HG03159 (cell line): ENCODE measurements at regions not wholly inside any gene's neighbourhood (a gene's known extent, or its start where the extent isn't known, plus 50 kb on each side); places are given as distances from the start of the nearest gene placed in this dataset.
"Not testable (repeated sequence)": the region's sequence is repeated elsewhere in the genome, so short reads cannot be mapped to it uniquely, and the experiment has no call there.

Experiments
- ATAC-seq: cut with Tn5 transposase; IDR thresholded peaks from one replicate; pipeline ENCODE4 v1.9.1; 2021; ENCODE audit warnings: mild to moderate bottlenecking, moderate library complexity; ENCODE audit not compliant: unreplicated experiment

GRCh38 chr6:20263059-20263458 lies 50.8 kb upstream of the MBOAT1 start:
- no peak for ATAC-seq

DNA sequence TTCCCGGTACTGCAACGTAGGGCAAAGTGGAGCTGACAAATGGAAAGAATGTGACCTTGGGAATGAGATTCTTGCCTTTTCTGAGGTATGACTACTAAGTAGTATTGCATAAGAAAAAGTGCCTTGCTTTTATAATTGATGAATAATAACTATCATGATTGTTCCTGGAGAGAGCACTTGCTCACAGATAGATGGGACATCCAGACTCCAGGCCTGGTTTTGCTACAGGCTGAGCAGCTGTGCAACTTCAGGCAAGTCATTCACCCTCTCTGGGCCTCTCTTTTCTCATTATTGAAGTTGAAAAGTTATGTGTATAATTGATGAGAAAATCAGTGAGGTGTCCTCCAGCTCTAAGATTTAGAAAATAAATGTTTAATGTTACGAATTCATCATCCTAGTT lies 53.6 kb upstream of the MBOAT1 start:
- ATAC-seq, result no peak

DNA sequence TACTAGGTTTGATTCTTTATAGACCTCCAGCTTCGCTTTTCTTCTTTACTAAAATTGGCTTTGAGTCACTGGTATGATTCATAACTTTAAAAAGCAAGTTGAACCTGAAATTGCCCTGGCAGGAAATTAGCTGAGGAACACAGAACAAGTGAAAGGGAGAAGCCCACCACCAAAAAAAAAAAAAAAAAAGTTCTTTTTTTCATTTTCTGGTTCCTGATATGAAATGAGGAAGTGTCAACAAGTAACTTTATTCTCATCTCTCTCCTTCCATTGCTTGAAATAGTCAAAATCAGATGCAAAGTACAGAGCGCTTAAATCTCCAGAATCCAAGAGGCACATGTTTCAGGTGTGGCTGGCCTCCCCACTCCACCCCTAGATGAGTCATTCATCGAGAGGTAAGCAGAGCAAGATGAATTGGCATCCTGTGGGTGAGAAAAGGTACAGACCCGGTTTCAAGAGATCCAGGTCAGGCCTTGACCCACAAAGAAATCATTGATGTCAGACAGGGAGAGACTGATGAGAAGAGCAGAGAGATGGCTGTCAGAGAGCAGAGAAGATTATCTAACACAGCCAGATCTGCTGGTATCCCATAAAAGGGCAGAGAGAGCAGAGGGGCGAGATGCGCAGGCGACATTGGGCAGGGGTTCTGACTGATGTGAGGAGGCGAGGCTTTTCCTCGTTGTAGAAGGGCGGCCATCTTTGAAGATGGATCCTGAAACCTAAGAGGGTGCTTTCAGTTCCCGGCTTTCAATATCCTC lies 54.8 kb upstream of the MBOAT1 start:
- peak; percentile 75 for ATAC-seq

DNA sequence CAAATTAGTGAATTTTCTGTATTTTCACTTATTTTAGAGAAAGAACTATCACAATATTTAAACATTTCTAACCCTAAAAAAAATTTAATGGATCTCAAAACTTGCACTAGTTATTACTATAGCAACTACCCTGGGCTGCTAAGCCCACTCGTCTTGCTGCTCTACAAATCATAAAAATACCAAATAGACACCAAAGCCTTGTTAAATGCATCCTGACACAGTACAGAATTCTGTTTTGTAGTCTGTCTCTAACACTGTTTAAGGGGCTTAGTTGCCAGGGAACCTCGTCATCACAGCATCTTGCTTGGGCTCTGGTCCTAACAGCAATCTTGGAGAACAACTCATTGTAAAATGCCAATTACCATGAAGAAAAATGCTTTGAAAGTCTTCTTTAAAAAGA lies 56.9 kb upstream of the MBOAT1 start:
- no peak for ATAC-seq

DNA sequence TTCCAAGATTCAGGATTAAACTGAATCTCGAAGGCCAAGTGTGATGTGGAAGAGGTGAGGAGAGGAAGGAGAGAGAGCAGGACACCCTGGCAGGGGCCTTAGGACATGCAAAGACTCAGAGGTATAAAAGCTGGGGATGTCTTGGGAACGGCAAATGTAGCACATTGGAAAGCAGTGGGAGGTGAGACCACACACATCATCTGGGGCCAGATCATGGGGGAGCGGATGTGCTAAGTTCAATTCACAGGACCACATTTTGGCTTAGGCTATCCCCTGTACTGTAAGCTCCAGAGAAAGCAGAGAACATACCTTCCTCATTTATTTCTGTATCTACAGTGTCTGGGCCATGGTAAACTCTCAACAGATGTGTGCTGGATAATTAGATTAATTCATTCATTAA lies 59.5 kb upstream of the MBOAT1 start:
- no peak for ATAC-seq

DNA sequence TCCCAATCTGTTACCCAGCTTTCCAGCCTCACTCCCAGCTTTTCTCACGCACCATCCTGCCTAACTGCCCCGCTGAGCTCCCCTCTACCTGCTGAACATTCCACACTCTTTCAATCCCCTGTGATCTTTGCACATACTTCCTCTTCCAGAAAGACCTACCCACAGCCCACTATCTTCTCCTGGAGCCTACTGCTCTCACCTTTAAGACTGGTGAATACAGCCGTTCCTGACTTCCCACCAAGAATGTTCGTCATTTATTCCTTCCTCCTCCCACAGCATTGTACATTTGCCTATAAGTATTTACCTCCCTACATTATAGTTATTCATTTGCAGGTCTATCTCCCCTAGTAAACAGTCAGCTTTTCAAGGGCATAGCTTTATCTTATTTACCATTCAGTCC lies 61.9 kb upstream of the MBOAT1 start:
- no peak for ATAC-seq

DNA sequence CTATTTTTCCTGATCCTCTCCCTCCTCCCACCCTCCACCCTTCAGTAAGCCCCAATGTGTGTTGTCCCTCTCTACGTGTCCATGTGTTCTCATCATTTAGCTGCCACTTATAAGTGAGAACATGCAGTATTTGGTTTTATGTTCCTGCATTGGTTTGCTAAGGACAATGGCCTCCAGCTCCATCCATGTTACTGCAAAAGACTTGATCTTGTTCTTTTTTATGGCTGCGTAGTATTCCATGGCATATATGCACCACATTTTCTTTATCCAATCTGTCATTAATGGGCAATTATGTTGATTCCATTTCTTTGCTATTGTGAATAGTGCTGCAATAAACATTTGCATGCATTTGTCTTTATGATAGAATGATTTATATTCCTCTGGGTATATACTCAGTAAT lies 63.6 kb upstream of the MBOAT1 start:
- not testable (repeated sequence) for ATAC-seq

DNA sequence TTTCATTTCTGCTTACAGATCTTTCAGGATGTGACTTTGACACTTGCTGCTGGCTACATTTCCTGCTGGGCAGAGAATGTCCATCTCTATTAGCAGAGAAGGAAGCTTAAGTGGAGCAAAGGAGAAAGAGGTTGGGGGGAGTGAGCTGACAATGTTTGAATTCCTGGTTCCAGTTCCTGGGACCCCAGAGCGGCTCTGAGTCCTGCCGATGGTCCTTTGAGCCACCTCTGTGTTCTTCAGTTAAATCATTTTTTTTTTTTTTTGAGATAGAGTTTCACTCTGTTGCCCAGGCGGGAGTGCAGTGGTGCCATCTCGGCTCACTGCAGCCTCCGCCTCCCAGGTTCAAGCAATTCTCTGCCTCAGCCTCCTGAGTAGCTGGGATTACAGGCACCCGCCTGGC lies 65.5 kb upstream of the MBOAT1 start:
- not testable (repeated sequence) for ATAC-seq

- ATAC-seq, result no peak
Observed at GRCh38 chr6:20279051-20279450, 66.8 kb upstream of the MBOAT1 start.

GRCh38 chr6:20279608-20280287 lies 67.5 kb upstream of the MBOAT1 start:
- ATAC-seq, result no peak

- no peak for ATAC-seq
Observed at GRCh38 chr6:20280288-20280621, 68.0 kb upstream of the MBOAT1 start.

GRCh38 chr6:20284672-20285071 lies 72.4 kb upstream of the MBOAT1 start:
- ATAC-seq, result no peak

GRCh38 chr6:20286968-20287565 lies 74.8 kb upstream of the MBOAT1 start:
- ATAC-seq, result no peak

DNA sequence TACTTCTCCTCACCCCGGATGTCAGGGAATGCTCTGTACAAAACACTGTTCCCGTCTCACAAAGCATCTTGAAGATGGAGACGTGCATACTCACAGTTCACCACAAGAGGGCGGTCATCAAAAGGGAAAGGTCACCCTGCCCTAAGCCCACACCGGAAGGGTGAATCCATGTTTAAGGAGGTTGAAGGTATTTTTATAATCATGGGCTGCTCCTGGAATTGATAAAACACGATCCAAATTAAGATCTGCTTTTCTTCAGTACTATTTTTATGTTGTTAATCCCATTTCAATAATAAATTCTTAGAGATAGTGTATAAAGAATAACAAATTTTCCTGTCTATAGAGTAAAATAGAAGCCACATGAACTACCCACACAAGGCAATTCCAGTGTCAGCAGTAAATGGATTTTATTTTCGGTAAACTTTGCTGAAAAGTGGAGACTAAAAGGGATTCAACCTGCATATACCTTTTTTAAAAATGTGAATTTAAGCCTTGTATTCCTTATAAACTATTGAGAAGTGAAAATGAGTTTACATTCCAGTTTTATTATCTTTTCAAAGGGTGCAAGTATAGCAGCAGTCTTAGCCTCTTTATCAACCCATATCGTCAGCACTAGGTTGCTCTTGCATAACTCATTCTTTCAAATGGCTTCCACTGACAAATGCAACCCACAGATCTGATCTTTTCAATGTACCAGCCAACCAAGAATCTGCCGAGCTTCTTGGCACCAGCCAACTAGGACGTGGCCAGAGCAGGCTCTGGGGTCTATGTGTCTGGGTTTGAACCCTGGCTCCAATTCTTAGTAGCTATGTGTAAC lies 79.7 kb upstream of the MBOAT1 start:
- peak; percentile 93 for ATAC-seq

DNA sequence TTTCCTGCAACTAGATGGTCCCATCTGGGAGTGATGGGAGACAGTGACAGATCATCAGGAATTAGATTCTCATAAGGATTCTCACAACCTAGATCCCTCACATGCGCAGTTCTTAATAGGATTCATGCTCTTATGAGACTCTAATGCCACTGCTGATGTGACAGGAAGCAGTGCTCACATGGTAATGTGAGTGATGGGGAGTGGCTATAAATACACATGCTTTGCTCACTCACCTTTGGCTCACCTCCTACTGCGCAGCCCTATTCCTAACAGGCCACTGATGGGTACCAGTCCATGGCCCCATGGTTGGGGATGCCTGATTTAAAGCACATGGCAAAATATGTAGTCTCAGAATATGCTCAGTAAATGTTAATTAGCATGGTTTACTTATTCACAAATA lies 80.6 kb upstream of the MBOAT1 start:
- no peak for ATAC-seq

DNA sequence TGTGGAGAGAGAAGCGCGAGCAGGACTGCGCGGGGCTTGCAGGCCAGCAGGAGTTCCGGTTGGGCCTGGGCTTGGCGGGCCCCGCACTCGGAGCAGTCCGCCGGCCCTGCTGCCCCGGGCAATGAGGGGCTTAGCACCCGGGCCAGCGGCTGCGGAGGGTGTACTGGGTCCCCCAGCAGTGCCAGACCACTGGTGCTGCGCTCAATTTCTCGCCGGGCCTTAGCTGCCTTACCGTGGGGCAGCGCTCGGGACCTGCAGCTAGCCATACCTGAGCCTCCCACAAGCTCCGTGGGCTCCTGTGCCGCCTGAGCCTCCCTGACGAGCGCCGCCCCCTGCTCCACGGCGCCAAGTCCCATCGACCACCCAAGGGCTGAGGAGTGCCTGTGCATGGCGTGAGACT lies 89.0 kb upstream of the MBOAT1 start:
- no peak for ATAC-seq

- ATAC-seq, result no peak
Observed at GRCh38 chr6:20302168-20302567, 89.9 kb upstream of the MBOAT1 start.

DNA sequence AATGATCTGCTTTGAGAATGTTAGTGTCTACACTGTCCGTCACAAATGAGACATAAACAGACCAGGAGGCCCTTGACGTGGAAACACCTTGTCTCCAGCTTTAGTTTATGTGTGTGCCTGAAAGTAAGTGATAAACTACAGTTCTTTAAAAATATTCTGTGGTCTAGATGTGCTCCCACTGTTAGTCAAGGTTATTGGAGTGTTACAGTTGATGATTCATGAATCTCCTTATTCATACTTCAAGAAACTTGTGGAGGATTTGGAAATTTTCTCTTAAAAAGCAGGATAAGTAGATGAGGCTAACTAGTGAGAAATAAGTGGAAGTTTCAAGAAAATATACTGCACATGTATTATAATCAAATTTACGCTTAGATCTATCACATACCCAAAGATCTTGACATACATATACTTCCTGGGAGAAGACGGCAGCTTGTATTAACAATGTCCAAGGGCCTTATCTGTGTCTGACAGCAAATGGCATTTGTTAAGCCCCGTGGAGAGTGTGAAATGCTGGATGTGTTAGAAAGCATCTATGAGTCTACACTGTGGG lies 90.5 kb upstream of the MBOAT1 start:
- ATAC-seq, result no peak

GRCh38 chr6:20306491-20306890 lies 94.2 kb upstream of the MBOAT1 start:
- no peak for ATAC-seq

DNA sequence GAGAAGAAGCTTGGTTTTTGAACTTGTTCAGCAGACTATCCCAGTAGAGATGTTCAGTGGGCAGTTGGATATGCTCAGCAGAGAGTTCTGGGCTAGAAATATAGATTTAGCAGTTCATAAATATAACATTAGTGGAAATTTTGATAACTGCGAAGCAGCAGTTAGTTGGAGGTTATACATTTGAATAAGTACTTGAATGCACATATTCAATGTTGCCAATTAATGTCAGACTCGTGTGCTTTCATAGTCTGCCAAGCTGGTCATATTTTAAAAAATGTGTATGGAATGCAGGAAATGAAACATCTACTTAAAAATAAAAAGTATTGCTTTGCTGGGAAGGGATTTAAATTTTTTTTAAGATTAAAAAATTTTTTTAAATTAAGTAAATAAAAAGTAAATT lies 92.5 kb upstream of the E2F3 start:
- ATAC-seq, result no peak

GRCh38 chr6:20310185-20310584 lies 91.5 kb upstream of the E2F3 start:
- ATAC-seq, result no peak
